OCI-LY7 (cell line): ENCODE measurements at regions not wholly inside any gene's neighbourhood (a gene's known extent, or its start where the extent isn't known, plus 50 kb on each side); places are given as distances from the start of the nearest gene placed in this dataset.

Experiments used
- BruUV-seq: library from RNA; stranded (reverse); fragments of 400-500 nt; replicated peaks from 2 replicates; lab custom pipeline; 2021; lab: Mats Ljungman, UMichigan
- CTCF ChIA-PET: fragments of 300-600 bp; sonication (Branson Sonifier 250); formaldehyde crosslinking; loops from one replicate; lab custom pipeline; 2022; ENCODE audit warnings: antibody characterized with exemption; ENCODE audit not compliant: unreplicated experiment; lab: Charles Lee
- POLR2A ChIA-PET: fragments of 300-600 bp; sonication (Branson Sonifier 250); formaldehyde crosslinking; loops from one replicate; lab custom pipeline; 2022; ENCODE audit warnings: antibody characterized with exemption; lab: Charles Lee
- DNase-seq: peaks from one replicate; pipeline ENCODE4 v3.0.0-alpha.2; 2015; ENCODE audit warnings: low spot score
- H2AFZ ChIP-seq: fragments of 200-600 bp; sonication (generic), shearing (Covaris generic); 2 replicates; pipeline ENCODE4 v1.6.1; 2014; ENCODE audit warnings: mild to moderate bottlenecking, antibody characterized with exemption, low read length, moderate library complexity
- H3K27ac ChIP-seq: fragments of 200-600 bp; sonication (generic); 2 replicates; pipeline ENCODE4 v1.5.1; 2014; ENCODE audit warnings: mixed run types, low read depth, mild to moderate bottlenecking, moderate library complexity, low read length, inconsistent platforms; ENCODE audit not compliant: poor library complexity, severe bottlenecking
- H3K36me3 ChIP-seq: fragments of 200-600 bp; sonication (generic); 2 replicates; pipeline ENCODE4 v1.6.1; 2014; ENCODE audit warnings: mild to moderate bottlenecking, antibody characterized with exemption, low read length, moderate library complexity, mixed read lengths; ENCODE audit not compliant: insufficient read depth
- H3K4me1 ChIP-seq: fragments of 200-600 bp; sonication (generic); 2 replicates; pipeline ENCODE4 v1.5.1; 2014; ENCODE audit warnings: mild to moderate bottlenecking, low read length; ENCODE audit not compliant: insufficient read depth, poor library complexity, severe bottlenecking
- H3K4me2 ChIP-seq: fragments of 200-600 bp; sonication (generic); 2 replicates; pipeline ENCODE4 v1.6.1; 2014; ENCODE audit warnings: mild to moderate bottlenecking, low read length
- H3K4me3 ChIP-seq: fragments of 200-600 bp; sonication (generic); 2 replicates; pipeline ENCODE4 v1.5.1; 2014; ENCODE audit warnings: mild to moderate bottlenecking, low read depth, low read length; ENCODE audit not compliant: poor library complexity, severe bottlenecking
- H3K79me2 ChIP-seq: fragments of 200-600 bp; sonication (generic); 2 replicates; pipeline ENCODE4 v1.6.1; 2016; ENCODE audit warnings: low read depth, mild to moderate bottlenecking, low read length, moderate library complexity, mixed read lengths; ENCODE audit not compliant: insufficient read depth
- H3K9me2 ChIP-seq: fragments of 200-600 bp; sonication (generic); 2 replicates; pipeline ENCODE4 v1.6.1; 2016; ENCODE audit warnings: mild to moderate bottlenecking, low read length, mixed read lengths; ENCODE audit not compliant: insufficient read depth
- H3K9me3 ChIP-seq: fragments of 200-600 bp; sonication (generic); 2 replicates; pipeline ENCODE4 v1.6.1; 2014; ENCODE audit warnings: mild to moderate bottlenecking, mixed run types, low read length, mixed read lengths
- H4K20me1 ChIP-seq: fragments of 200-600 bp; sonication (generic); 2 replicates; pipeline ENCODE4 v1.6.1; 2014; ENCODE audit warnings: mild to moderate bottlenecking, antibody characterized with exemption, low read length, moderate library complexity, mixed read lengths; ENCODE audit not compliant: insufficient read depth
- CTCF ChIP-seq: fragments of 200-600 bp; sonication (generic); conservative IDR thresholded peaks from 2 replicates; pipeline ENCODE4 v1.5.1; 2014; ENCODE audit warnings: mild to moderate bottlenecking, antibody characterized with exemption, low read length, moderate library complexity, mixed read lengths
- EZH2phosphoT487 ChIP-seq: fragments of 200-600 bp; sonication (generic); IDR thresholded peaks from 2 replicates; pipeline ENCODE4 v1.6.1; 2018; ENCODE audit warnings: low read depth, borderline replicate concordance, mild to moderate bottlenecking, mixed run types, antibody characterized with exemption, low read length, moderate library complexity, mixed read lengths
- intact Hi-C: fragments of 100-400 bp; cut with micrococcal nuclease; formaldehyde crosslinking; loops from one replicate; pipeline ENCODE4 v1.10.0; 2022; ENCODE audit not compliant: unreplicated experiment

- Histone ChIP-seq H3K4me2 (no peak overlapping the region), H3K4me1 (no peaks in the 10 kb centered on the region), H3K9me3 (no peaks in the 10 kb centered on the region), H3K27ac (no peak overlapping the region), H3K9me2 (no peaks in the 10 kb centered on the region), H4K20me1 (no peaks in the 10 kb centered on the region), H2AFZ (no peak overlapping the region), H3K4me3 (no peak overlapping the region), H3K36me3 (no peaks in the 10 kb centered on the region), H3K79me2 (no peaks in the 10 kb centered on the region)
- ChIA-PET CTCF (no interaction called here), POLR2A (no interaction called here)
- no peak for DNase-seq
- TF ChIP-seq EZH2phosphoT487 (no peak), CTCF (no peak)
- BruUV-seq, result no TSS peak
- intact Hi-C loops, result no loop called here
Observed at GRCh38 chr11:69920345-69921127, 101.3 kb upstream of the FGF3 start.

- no peak overlapping the region for H3K4me2 ChIP-seq
- no peaks in the 10 kb centered on the region for H3K36me3 ChIP-seq
- ChIA-PET CTCF (no interaction called here), POLR2A (no interaction called here)
- no peak for TF ChIP-seq EZH2phosphoT487
- no peak for TF ChIP-seq CTCF
- no peak overlapping the region for H3K27ac ChIP-seq
- no peaks in the 10 kb centered on the region for H3K4me1 ChIP-seq
- H2AFZ ChIP-seq, result no peak overlapping the region
- DNase-seq, result no peak
- no TSS peak for BruUV-seq
- H3K9me2 ChIP-seq, result no peaks in the 10 kb centered on the region
- H4K20me1 ChIP-seq, result no peaks in the 10 kb centered on the region
- no peaks in the 10 kb centered on the region for H3K79me2 ChIP-seq
- intact Hi-C loops, result no loop called here
- no peaks in the 10 kb centered on the region for H3K9me3 ChIP-seq
- H3K4me3 ChIP-seq, result no peak overlapping the region
Observed at GRCh38 chr11:69921128-69922014, 102.2 kb upstream of the FGF3 start.
